Peyer's patch (tissue), 4 donors: ENCODE measurements at regions not wholly inside any gene's neighbourhood (a gene's known extent, or its start where the extent isn't known, plus 50 kb on each side); places are given as distances from the start of the nearest gene placed in this dataset.

Experiments used
- CTCF ChIP-seq, 6 experiments: fragments of 450-650 bp in 4 of 6; fragments of 200-600 bp in 2 of 6; sonication (generic) in 1 of 6; IDR thresholded peaks; one replicate each; pipeline ENCODE4 v1.5.1; 2017 to 2019; ENCODE audit warnings: antibody characterized with exemption in 6 of 6, mild to moderate bottlenecking in 3 of 6, moderate library complexity in 1 of 6
- POLR2A ChIP-seq, 2 donors: fragments of 450-650 bp; IDR thresholded peaks; one replicate each; pipeline ENCODE4 v1.5.1; 2017; ENCODE audit warnings: antibody characterized with exemption in 2 of 2, mild to moderate bottlenecking in 2 of 2, moderate library complexity in 2 of 2

- TF ChIP-seq CTCF (IDR thresholded peaks at IDR 0.05) (no peak), POLR2A (IDR thresholded peaks at IDR 0.05) (no peak)
Observed at GRCh38 chr10:29874606-29875269, 184.6 kb downstream of the JCAD start.
